ENCODE measurements at regions not wholly inside any gene's neighbourhood (a gene's known extent, or its start where the extent isn't known, plus 50 kb on each side); places are given as distances from the start of the nearest gene placed in this dataset.

- Mint-ChIP-seq H3K27me3 (peaks cover 14% of the 10 kb centered on the region), H3K4me1 (peaks cover 2% of the 10 kb centered on the region), H3K36me3 (no peaks in the 10 kb centered on the region), H3K9me3 (no peaks in the 10 kb centered on the region), H3K27ac (no peak overlapping the region), H3K4me3 (no peak overlapping the region)
- DNase-seq = no peak
- CTCF ChIA-PET = interaction anchor here (1.1 kb wide), 1 partner anchor 260 kb away, joined by 4 read pairs; no protein-coding TSS in a partner anchor
Measured at GRCh38 chr2:54403512-54404238, 52.5 kb upstream of the SPTBN1 start.

- Mint-ChIP-seq H3K4me1 (peaks cover 2% of the 10 kb centered on the region), H3K36me3 (no peaks in the 10 kb centered on the region), H3K4me3 (no peak overlapping the region), H3K27me3 (peaks cover 14% of the 10 kb centered on the region), H3K27ac (no peak overlapping the region), H3K9me3 (no peaks in the 10 kb centered on the region)
- DNase-seq = no peak
- CTCF ChIA-PET = interaction anchor here (1.1 kb wide), 1 partner anchor 260 kb away, joined by 4 read pairs; no protein-coding TSS in a partner anchor
Measured at GRCh38 chr2:54404270-54404669, 51.9 kb upstream of the SPTBN1 start.

GRCh38 chr2:54406031-54406430, 50.1 kb upstream of the SPTBN1 start:
- Mint-ChIP-seq H3K4me1 (peaks cover 2% of the 10 kb centered on the region), H3K27ac (no peak overlapping the region), H3K9me3 (no peaks in the 10 kb centered on the region), H3K27me3 (peaks cover 11% of the 10 kb centered on the region), H3K4me3 (no peak overlapping the region), H3K36me3 (no peaks in the 10 kb centered on the region)
- CTCF ChIA-PET = no interaction called here
- DNase-seq = no peak

Data from activated naive CD4-positive, alpha-beta T cell treated with anti-CD3 and anti-CD28 coated beads, Interleukin-2, amount 10 ng/mL, durations not matched to agents 7 days and 5 days (primary cell).